ENCODE measurements at regions not wholly inside any gene's neighbourhood (a gene's known extent, or its start where the extent isn't known, plus 50 kb on each side); places are given as distances from the start of the nearest gene placed in this dataset.
A peak's percentile ranks its signal among the peaks of the same experiment; 100 is the strongest.
"Not testable (repeated sequence)": the region's sequence is repeated elsewhere in the genome, so short reads cannot be mapped to it uniquely, and the experiment has no call there.

GRCh38 chr2:212891580-212891979 is 259.8 kb downstream of the IKZF2 start:
- no peak for DNase-seq (ENCODE audit: low spot score)
- intact Hi-C loops (cut with DNase I): no loop called here

GRCh38 chr2:212882626-212883025 is 268.8 kb downstream of the IKZF2 start:
- intact Hi-C loops (cut with DNase I): no loop called here
- DNase-seq (ENCODE audit: low spot score): no peak

GRCh38 chr2:212876556-212876955 is 274.9 kb downstream of the IKZF2 start:
- intact Hi-C loops (cut with DNase I): not testable (repeated sequence)

GRCh38 chr2:212875950-212876349 is 275.5 kb downstream of the IKZF2 start:
- intact Hi-C loops (cut with DNase I); DNase-seq (ENCODE audit: low spot score): not testable (repeated sequence)

More at GRCh38 chr2:212876556-212876955, 274.9 kb downstream of the IKZF2 start:
- not testable (repeated sequence) for DNase-seq (ENCODE audit: low spot score)

- DNase-seq (ENCODE audit: low spot score): no peak
- intact Hi-C loops (cut with DNase I): no loop called here
These were observed 278.2 kb downstream of the IKZF2 start for GRCh38 chr2:212873256-212873655.

- DNase-seq (ENCODE audit: low spot score): no peak
- intact Hi-C loops (cut with DNase I): no loop called here
These were observed 279.8 kb downstream of the IKZF2 start for GRCh38 chr2:212871597-212871996.

- no peak for DNase-seq (ENCODE audit: low spot score)
- intact Hi-C loops (cut with DNase I): no loop called here
These were observed 287.2 kb downstream of the IKZF2 start for GRCh38 chr2:212864186-212864585.

- intact Hi-C loops (cut with DNase I): no loop called here
These were observed 288.2 kb downstream of the IKZF2 start for GRCh38 chr2:212863185-212863588.

GRCh38 chr2:212858496-212858895 is 292.9 kb downstream of the IKZF2 start:
- intact Hi-C loops (cut with DNase I): no loop called here

More at GRCh38 chr2:212863185-212863588, 288.2 kb downstream of the IKZF2 start:
- DNase-seq (ENCODE audit: low spot score): no peak

GRCh38 chr2:212854771-212855170 is 296.6 kb downstream of the IKZF2 start:
- no peak for DNase-seq (ENCODE audit: low spot score)

More at GRCh38 chr2:212858496-212858895, 292.9 kb downstream of the IKZF2 start:
- no peak for DNase-seq (ENCODE audit: low spot score)

GRCh38 chr2:212854116-212854515 is 297.3 kb downstream of the IKZF2 start:
- intact Hi-C loops (cut with DNase I): no loop called here
- no peak for DNase-seq (ENCODE audit: low spot score)

More at GRCh38 chr2:212854771-212855170, 296.6 kb downstream of the IKZF2 start:
- intact Hi-C loops (cut with DNase I): no loop called here

GRCh38 chr2:212845941-212846340 is 305.5 kb downstream of the IKZF2 start:
- intact Hi-C loops (cut with DNase I): no loop called here

GRCh38 chr2:212843409-212844199 is 305.0 kb upstream of the ERBB4 start:
- no peak for DNase-seq (ENCODE audit: low spot score)
- intact Hi-C loops (cut with DNase I): no loop called here

More at GRCh38 chr2:212845941-212846340, 305.5 kb downstream of the IKZF2 start:
- DNase-seq (ENCODE audit: low spot score): no peak

- intact Hi-C loops (cut with DNase I): no loop called here
- DNase-seq (ENCODE audit: low spot score): no peak
These were observed 304.1 kb upstream of the ERBB4 start for GRCh38 chr2:212842544-212843185.

GRCh38 chr2:212841460-212841859 is 302.9 kb upstream of the ERBB4 start:
- intact Hi-C loops (cut with DNase I): no loop called here
- DNase-seq (ENCODE audit: low spot score): no peak

GRCh38 chr2:212832211-212833195 is 293.9 kb upstream of the ERBB4 start:
- peak; percentile 78 for DNase-seq (ENCODE audit: low spot score)
- intact Hi-C loops (cut with DNase I): no loop called here

- peak; percentile 79 for DNase-seq (ENCODE audit: low spot score)
These were observed 293.1 kb upstream of the ERBB4 start for GRCh38 chr2:212831671-212832199.

GRCh38 chr2:212816267-212816666 is 277.7 kb upstream of the ERBB4 start:
- no peak for DNase-seq (ENCODE audit: low spot score)
- intact Hi-C loops (cut with DNase I): no loop called here

More at GRCh38 chr2:212831671-212832199, 293.1 kb upstream of the ERBB4 start:
- intact Hi-C loops (cut with DNase I): no loop called here

- no peak for DNase-seq (ENCODE audit: low spot score)
- intact Hi-C loops (cut with DNase I): no loop called here
These were observed 276.9 kb upstream of the ERBB4 start for GRCh38 chr2:212815453-212815852.
